Esophagus muscularis mucosa (tissue), 4 donors: ENCODE measurements at regions not wholly inside any gene's neighbourhood (a gene's known extent, or its start where the extent isn't known, plus 50 kb on each side); places are given as distances from the start of the nearest gene placed in this dataset.

Experiments
- DNase-seq: peaks from one replicate; pipeline ENCODE4 v3.0.0-alpha.2; 2017; ENCODE audit errors: extremely low spot score
- H3K27ac ChIP-seq, 4 donors: fragments of 200-600 bp; sonication (generic); replicated peaks in 1 of 4; 1 replicate in 3 of 4; 2 replicates in 1 of 4; pipeline ENCODE4 v1.5.1; 2016 to 2019; ENCODE audit warnings: mild to moderate bottlenecking in 1 of 4
- H3K27me3 ChIP-seq, 4 donors: fragments of 200-600 bp; sonication (generic); one replicate each; pipeline versions ENCODE4 v1.5.1 to v1.6.0; 2016 to 2019
- H3K36me3 ChIP-seq, 4 donors: fragments of 200-600 bp; sonication (generic); one replicate each; pipeline ENCODE4 v1.5.1; 2016 to 2019
- H3K4me1 ChIP-seq, 4 donors: fragments of 200-600 bp; sonication (generic); one replicate each; pipeline ENCODE4 v1.5.1; 2016 to 2019
- H3K4me3 ChIP-seq, 4 donors: fragments of 200-600 bp; sonication (generic); 1 replicate in 2 of 4; 2 replicates in 2 of 4; pipeline ENCODE4 v1.5.1; 2016 to 2019; ENCODE audit warnings: mild to moderate bottlenecking in 4 of 4, moderate library complexity in 1 of 4
- H3K9me3 ChIP-seq, 4 donors: fragments of 200-600 bp; sonication (generic); 1 replicate in 3 of 4; 2 replicates in 1 of 4; pipeline ENCODE4 v1.5.1; 2016 to 2019
- EP300 ChIP-seq: sonication (generic); formaldehyde crosslinking; IDR thresholded peaks from one replicate; pipeline ENCODE4 v1.6.1; 2017; ENCODE audit warnings: antibody characterized with exemption
- POLR2A ChIP-seq: fragments of 450-650 bp; IDR thresholded peaks from one replicate; pipeline ENCODE4 v1.6.1; 2017; ENCODE audit warnings: antibody characterized with exemption, moderate library complexity, mild to moderate bottlenecking, low read depth
- POLR2AphosphoS5 ChIP-seq, 2 donors: sonication (generic); formaldehyde crosslinking; IDR thresholded peaks; one replicate each; pipeline ENCODE4 v1.6.1; 2017; ENCODE audit warnings: antibody characterized with exemption in 2 of 2
- WGBS: methylation state at CpG from one replicate; pipeline ENCODE4 v1.1.5; 2018; 5-methylcytosine and 5-hydroxymethylcytosine counted together
- intact Hi-C: fragments of 100-400 bp; cut with DNase I; formaldehyde crosslinking; loops from one replicate; pipeline ENCODE4 v1.15.1; 2023
- TF ChIP-seq, protein P1 (sequence below), 3 experiments: fragments of 200-600 bp in 2 of 3; fragments of 450-650 bp in 1 of 3; sonication (generic) in 2 of 3; IDR thresholded peaks; one replicate each; pipeline ENCODE4 v1.5.1; 2017 to 2019; ENCODE audit warnings: antibody characterized with exemption in 3 of 3, mild to moderate bottlenecking in 2 of 3, moderate library complexity in 1 of 3

DNA sequence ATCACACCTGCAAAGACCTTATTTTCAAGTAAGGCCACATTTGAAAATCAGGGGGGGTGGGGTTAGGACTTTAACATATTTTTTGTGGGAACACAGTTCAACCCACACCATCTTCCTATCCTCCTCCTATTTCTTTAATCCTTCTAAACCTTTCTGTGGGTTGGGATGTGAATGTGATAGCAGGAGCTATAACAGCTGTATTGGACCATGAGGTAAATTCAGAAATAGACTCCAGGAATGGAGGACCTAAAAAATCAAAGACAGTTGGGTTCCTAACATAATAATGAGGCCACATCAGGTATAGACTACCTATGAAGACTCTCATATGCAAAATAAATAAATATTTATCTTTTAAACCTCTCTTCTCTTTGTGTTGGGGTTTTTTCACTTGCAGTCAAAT lies 451.4 kb downstream of the XYLT1 start:
- Histone ChIP-seq H3K27ac (no peak overlapping the region), H3K4me3 (no peak overlapping the region), H3K9me3 (peaks cover 0 to 17% (median 12%) of the 10 kb centered on the region in 4 donors), H3K36me3 (no peaks in the 10 kb centered on the region), H3K4me1 (no peaks in the 10 kb centered on the region), H3K27me3 (peaks cover 0 to 15% (median 0%) of the 10 kb centered on the region in 4 donors)
- DNase-seq: no peak
- intact Hi-C loops: no loop called here
- TF ChIP-seq, protein P1, sequence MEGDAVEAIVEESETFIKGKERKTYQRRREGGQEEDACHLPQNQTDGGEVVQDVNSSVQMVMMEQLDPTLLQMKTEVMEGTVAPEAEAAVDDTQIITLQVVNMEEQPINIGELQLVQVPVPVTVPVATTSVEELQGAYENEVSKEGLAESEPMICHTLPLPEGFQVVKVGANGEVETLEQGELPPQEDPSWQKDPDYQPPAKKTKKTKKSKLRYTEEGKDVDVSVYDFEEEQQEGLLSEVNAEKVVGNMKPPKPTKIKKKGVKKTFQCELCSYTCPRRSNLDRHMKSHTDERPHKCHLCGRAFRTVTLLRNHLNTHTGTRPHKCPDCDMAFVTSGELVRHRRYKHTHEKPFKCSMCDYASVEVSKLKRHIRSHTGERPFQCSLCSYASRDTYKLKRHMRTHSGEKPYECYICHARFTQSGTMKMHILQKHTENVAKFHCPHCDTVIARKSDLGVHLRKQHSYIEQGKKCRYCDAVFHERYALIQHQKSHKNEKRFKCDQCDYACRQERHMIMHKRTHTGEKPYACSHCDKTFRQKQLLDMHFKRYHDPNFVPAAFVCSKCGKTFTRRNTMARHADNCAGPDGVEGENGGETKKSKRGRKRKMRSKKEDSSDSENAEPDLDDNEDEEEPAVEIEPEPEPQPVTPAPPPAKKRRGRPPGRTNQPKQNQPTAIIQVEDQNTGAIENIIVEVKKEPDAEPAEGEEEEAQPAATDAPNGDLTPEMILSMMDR (IDR thresholded peaks at IDR 0.05): no peak
- no peak for TF ChIP-seq POLR2AphosphoS5 (IDR thresholded peaks at IDR 0.05)
- no peak for TF ChIP-seq POLR2A
- TF ChIP-seq EP300: no peak

DNA sequence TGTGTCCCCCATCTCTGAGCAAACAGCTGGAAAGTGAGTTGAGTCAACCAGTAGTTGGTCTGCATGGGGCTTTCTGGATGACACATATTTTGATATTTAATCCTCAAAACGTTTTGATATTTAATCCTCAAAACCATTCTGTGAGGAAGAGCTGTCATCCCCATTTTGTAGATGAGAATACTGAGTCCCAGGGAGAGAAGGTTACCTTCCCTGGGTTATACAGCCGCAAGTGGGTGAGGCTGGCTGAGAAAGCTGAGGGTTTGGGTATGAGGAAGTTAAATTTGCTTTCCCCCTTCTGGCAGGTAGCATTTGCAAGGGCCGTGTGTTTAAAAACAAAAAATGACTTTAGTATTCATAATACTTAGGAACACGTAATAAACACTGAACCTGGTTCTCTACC lies 447.2 kb downstream of the XYLT1 start:
- Histone ChIP-seq H3K9me3 (peaks cover 0 to 7% (median 1%) of the 10 kb centered on the region in 4 donors), H3K4me1 (no peaks in the 10 kb centered on the region), H3K27me3 (peaks cover 0 to 15% (median 0%) of the 10 kb centered on the region in 4 donors), H3K27ac (no peak overlapping the region), H3K4me3 (no peak overlapping the region), H3K36me3 (no peaks in the 10 kb centered on the region)
- TF ChIP-seq EP300: no peak
- intact Hi-C loops: no loop called here
- no peak for DNase-seq
- 76% methylated on average over 4 of the region's 4 CpGs for WGBS

DNA sequence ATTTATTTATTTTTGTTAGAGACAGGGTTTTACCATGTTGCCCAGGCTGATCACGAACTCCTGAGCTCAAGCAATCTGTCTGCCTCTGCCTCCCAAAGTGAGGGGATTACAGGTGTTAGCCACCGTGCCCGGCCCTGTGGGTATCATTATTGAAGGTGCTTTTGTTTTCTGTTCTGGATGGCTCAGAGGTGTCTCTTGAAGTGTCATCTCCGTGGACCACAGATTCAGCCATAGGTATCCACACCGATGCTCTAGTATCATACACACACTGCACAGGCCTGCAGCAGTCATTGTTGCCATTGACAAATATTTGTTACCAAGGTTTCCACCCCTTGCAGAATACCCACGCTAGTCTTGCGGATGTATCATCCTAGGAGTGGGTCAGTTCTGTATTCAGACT lies 446.2 kb downstream of the XYLT1 start:
- H3K27me3 ChIP-seq: peaks cover 0 to 13% (median 0%) of the 10 kb centered on the region in 4 donors
- WGBS: 85% methylated on average over 7 of the region's 7 CpGs
- H3K4me3 ChIP-seq: no peak overlapping the region
- no peak overlapping the region for H3K27ac ChIP-seq
- no peak for DNase-seq
- intact Hi-C loops: no loop called here
- H3K36me3 ChIP-seq: no peaks in the 10 kb centered on the region
- no peaks in the 10 kb centered on the region for H3K4me1 ChIP-seq
- TF ChIP-seq EP300 (no peak), POLR2AphosphoS5 (IDR thresholded peaks at IDR 0.05) (no peak), POLR2A (no peak)
- TF ChIP-seq, protein P1 (IDR thresholded peaks at IDR 0.05): no peak
- H3K9me3 ChIP-seq: peaks cover 0 to 7% (median 2%) of the 10 kb centered on the region in 4 donors

DNA sequence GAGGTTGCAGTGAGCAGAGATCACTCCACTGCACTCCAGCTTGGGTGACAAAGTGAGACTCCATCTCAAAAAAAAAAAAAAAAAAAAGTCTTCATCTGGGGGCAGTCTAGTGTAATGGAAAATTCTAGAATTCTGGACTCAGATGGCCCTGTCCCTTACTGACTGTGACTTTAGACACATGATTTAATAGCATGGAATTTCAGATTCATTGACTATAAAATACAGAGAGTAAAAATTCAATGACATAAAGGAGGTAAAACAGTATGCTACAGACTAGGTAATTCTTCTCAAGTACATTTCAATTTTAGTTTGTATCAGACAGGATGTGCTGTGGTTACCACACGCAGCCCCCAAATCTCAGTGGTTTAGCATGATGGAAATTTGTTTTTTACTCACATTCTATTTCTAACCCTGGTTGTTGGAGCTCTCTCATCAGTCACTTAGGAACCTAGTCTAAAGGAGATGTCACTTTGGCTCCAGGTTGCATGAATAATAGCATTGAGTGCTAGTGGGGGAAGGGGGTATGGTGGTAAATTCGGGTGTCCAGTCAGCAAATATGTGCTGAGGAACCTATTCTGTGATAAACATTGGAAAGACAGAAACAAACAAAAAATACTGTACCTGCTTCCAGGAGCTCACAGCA lies 444.0 kb downstream of the XYLT1 start:
- no peak for DNase-seq
- peaks cover 0 to 11% (median 5%) of the 10 kb centered on the region in 4 donors for H3K9me3 ChIP-seq
- H3K36me3 ChIP-seq: no peaks in the 10 kb centered on the region
- intact Hi-C loops: no loop called here
- H3K4me1 ChIP-seq: no peaks in the 10 kb centered on the region
- H3K27ac ChIP-seq: no peak overlapping the region
- peaks cover 0 to 11% (median 0%) of the 10 kb centered on the region in 4 donors for H3K27me3 ChIP-seq
- WGBS: 54% methylated on average over 2 of the region's 2 CpGs
- no peak for TF ChIP-seq POLR2AphosphoS5 (IDR thresholded peaks at IDR 0.05)
- TF ChIP-seq EP300: no peak
- TF ChIP-seq POLR2A: no peak
- TF ChIP-seq, protein P1 (IDR thresholded peaks at IDR 0.05): no peak
- no peak overlapping the region for H3K4me3 ChIP-seq

DNA sequence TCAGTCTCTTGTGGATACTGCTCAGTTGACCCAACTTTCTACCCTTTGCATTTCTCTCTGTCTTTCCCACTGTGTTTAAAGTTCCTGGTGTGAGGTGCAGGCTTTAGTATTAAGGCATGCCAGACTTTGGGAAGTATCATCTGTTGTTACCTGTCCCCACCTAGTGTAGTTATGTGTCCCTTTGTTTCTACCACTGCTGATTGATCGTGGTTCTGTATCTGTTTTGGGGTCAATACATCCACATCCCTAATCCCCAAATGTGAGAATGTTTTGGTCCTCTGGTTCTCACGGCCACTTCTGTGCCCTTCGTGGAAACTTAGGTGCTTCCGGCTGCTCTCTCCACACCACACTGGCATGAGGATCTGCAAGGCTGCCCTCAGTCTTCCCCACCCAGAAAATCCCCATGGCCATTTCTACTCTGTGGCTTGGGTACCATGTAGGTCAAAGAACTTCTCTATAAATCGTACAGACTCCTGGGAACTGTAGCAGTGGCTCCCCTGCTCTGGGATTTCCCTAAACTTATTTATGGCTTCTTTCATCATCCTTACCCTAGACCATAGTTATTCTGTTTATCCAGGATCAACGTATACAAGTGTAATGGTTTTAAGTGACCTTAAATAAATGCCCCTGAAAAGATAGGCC lies 443.2 kb downstream of the XYLT1 start:
- intact Hi-C loops: no loop called here
- 83% methylated on average over 6 of the region's 6 CpGs for WGBS

More for the DNA sequence above, 443.2 kb downstream of the XYLT1 start:
- no peak for TF ChIP-seq POLR2A
- TF ChIP-seq POLR2AphosphoS5 (IDR thresholded peaks at IDR 0.05): no peak
- TF ChIP-seq EP300: no peak
- TF ChIP-seq, protein P1 (IDR thresholded peaks at IDR 0.05): no peak
- peaks cover 0 to 11% (median 0%) of the 10 kb centered on the region in 4 donors for H3K27me3 ChIP-seq
- H3K27ac ChIP-seq: no peak overlapping the region
- no peak overlapping the region for H3K4me3 ChIP-seq
- DNase-seq: no peak
- no peaks in the 10 kb centered on the region for H3K36me3 ChIP-seq
- H3K9me3 ChIP-seq: peaks cover 0 to 11% (median 5%) of the 10 kb centered on the region in 4 donors
- no peaks in the 10 kb centered on the region for H3K4me1 ChIP-seq
